ENCODE measurements at regions not wholly inside any gene's neighbourhood (a gene's known extent, or its start where the extent isn't known, plus 50 kb on each side); places are given as distances from the start of the nearest gene placed in this dataset.

GRCh38 chr15:97849183-97849582 lies 111.3 kb upstream of the ARRDC4 start:
- TF ChIP-seq CTCF (IDR thresholded peaks at IDR 0.05 in 4 of 5, conservative IDR thresholded peaks at IDR 0.05 in 1 of 5), result no peak
- TF ChIP-seq POLR2A (IDR thresholded peaks at IDR 0.05), result no peak

All from gastrocnemius medialis (tissue), 4 donors.